B cell (primary cell): ENCODE measurements at regions not wholly inside any gene's neighbourhood (a gene's known extent, or its start where the extent isn't known, plus 50 kb on each side); places are given as distances from the start of the nearest gene placed in this dataset.

Experiments used
- ATAC-seq: fragments of 200-7000 bp; cut with Tn5 transposase; one replicate; pipeline ENCODE4 v1.10.0; 2021; ENCODE audit warnings: low read depth, mild to moderate bottlenecking, moderate number of reproducible peaks, moderate library complexity
- CTCF ChIA-PET: fragments of 350-600 bp; sonication (Branson Sonifier 250); formaldehyde crosslinking; loops from one replicate; lab custom pipeline; 2021; ENCODE audit warnings: antibody characterized with exemption, inconsistent platforms; lab: Charles Lee
- POLR2A ChIA-PET: fragments of 350-600 bp; sonication (Branson Sonifier 250); formaldehyde crosslinking; loops from one replicate; lab custom pipeline; 2021; ENCODE audit warnings: antibody characterized with exemption; lab: Charles Lee
- DNase-seq: peaks from one replicate; pipeline ENCODE4 v3.0.0; 2013
- H2AFZ ChIP-seq: 2 replicates; pipeline ENCODE4 v1.6.1; 2012; ENCODE audit warnings: mild to moderate bottlenecking, low read depth, low read length; ENCODE audit not compliant: insufficient read depth, poor library complexity, severe bottlenecking
- H3K27ac ChIP-seq, 2 donors: 1 replicate in 1 of 2; 2 replicates in 1 of 2; pipeline ENCODE4 v1.5.1; 2012 to 2013; ENCODE audit warnings: low read length in 2 of 2, mild to moderate bottlenecking in 2 of 2, moderate library complexity in 1 of 2
- H3K27me3 ChIP-seq, 4 experiments: fragments of 200-600 bp in 1 of 4; sonication (generic) in 1 of 4; replicated peaks in 1 of 4; 1 replicate in 2 of 4; 2 replicates in 2 of 4; pipeline versions ENCODE4 v1.6.1 to v1.7.0; 2013 to 2016; ENCODE audit warnings: low read length in 3 of 4, mild to moderate bottlenecking in 2 of 4, mixed read lengths in 1 of 4, moderate library complexity in 1 of 4; ENCODE audit not compliant: insufficient read depth in 4 of 4, control insufficient read depth in 3 of 4; ENCODE audit errors: control extremely low read depth in 1 of 4
- H3K36me3 ChIP-seq, 2 experiments: replicated peaks in 1 of 2; 1 replicate in 1 of 2; 2 replicates in 1 of 2; pipeline versions ENCODE4 v1.6.1 to v1.7.1; 2013; ENCODE audit warnings: low read length in 1 of 2; ENCODE audit not compliant: insufficient read depth in 2 of 2, control insufficient read depth in 1 of 2; ENCODE audit errors: control extremely low read depth in 1 of 2, extremely low read depth in 1 of 2
- H3K4me1 ChIP-seq, 2 donors: fragments of 200-600 bp in 1 of 2; sonication (generic) in 1 of 2; 1 replicate in 1 of 2; 2 replicates in 1 of 2; pipeline versions ENCODE4 v1.5.1 to v1.6.1; 2013 to 2017; ENCODE audit warnings: low read length in 2 of 2; ENCODE audit not compliant: control insufficient read depth in 2 of 2, insufficient read depth in 2 of 2
- H3K4me2 ChIP-seq: replicated peaks from 2 replicates; pipeline ENCODE3; 2012; ENCODE audit warnings: mild to moderate bottlenecking, low read depth, low read length; ENCODE audit not compliant: poor library complexity, severe bottlenecking
- H3K4me3 ChIP-seq, 5 experiments: fragments of 200-600 bp in 1 of 5; sonication (generic) in 1 of 5; 1 replicate in 3 of 5; 2 replicates in 2 of 5; pipeline versions ENCODE4 v1.5.1 to v1.7.0; 2011 to 2016; ENCODE audit warnings: low read length in 4 of 5, mild to moderate bottlenecking in 4 of 5, low read depth in 2 of 5, control low read depth in 1 of 5, moderate library complexity in 1 of 5; ENCODE audit not compliant: insufficient read depth in 1 of 5; ENCODE audit errors: control extremely low read depth in 1 of 5, extremely low read depth in 1 of 5
- H3K79me2 ChIP-seq: fragments of 200-600 bp; sonication (generic); one replicate; pipeline ENCODE4 v1.6.0; 2016; ENCODE audit warnings: low read length; ENCODE audit not compliant: control insufficient read depth, insufficient read depth
- H3K9ac ChIP-seq: fragments of 200-600 bp; sonication (generic); 2 replicates; pipeline ENCODE4 v1.6.1; 2017; ENCODE audit warnings: mild to moderate bottlenecking, low read length, moderate library complexity
- H3K9me3 ChIP-seq, 3 donors: one replicate each; pipeline versions ENCODE4 v1.6.1 to v1.7.1; 2013; ENCODE audit warnings: low read length in 2 of 3; ENCODE audit not compliant: control insufficient read depth in 2 of 3, insufficient read depth in 1 of 3; ENCODE audit errors: control extremely low read depth in 1 of 3
- H4K20me1 ChIP-seq: 2 replicates; pipeline ENCODE4 v1.6.0; 2012; ENCODE audit warnings: mild to moderate bottlenecking, low read length; ENCODE audit not compliant: insufficient read depth, control insufficient read depth, poor library complexity, severe bottlenecking
- H3K27ac Mint-ChIP-seq: one replicate; pipeline ENCODE4 v1.8.0; 2021; ENCODE audit warnings: mixed read lengths
- H3K27me3 Mint-ChIP-seq: one replicate; pipeline ENCODE4 v1.8.0; 2021; ENCODE audit warnings: mixed read lengths
- H3K4me1 Mint-ChIP-seq: one replicate; pipeline ENCODE4 v1.8.0; 2021; ENCODE audit warnings: mixed read lengths
- H3K4me3 Mint-ChIP-seq: one replicate; pipeline ENCODE4 v1.8.0; 2021; ENCODE audit warnings: mixed read lengths
- H3K9me3 Mint-ChIP-seq: one replicate; pipeline ENCODE4 v1.8.0; 2022; ENCODE audit warnings: mixed read lengths; ENCODE audit not compliant: insufficient read depth
- EZH2 ChIP-seq: IDR thresholded peaks from 2 replicates; pipeline ENCODE4 v1.6.1; 2012; ENCODE audit warnings: borderline replicate concordance, low read depth, mild to moderate bottlenecking, moderate library complexity, low read length; ENCODE audit not compliant: insufficient read depth, poor library complexity, severe bottlenecking
- WGBS: methylation state at CpG from one replicate; pipeline ENCODE4 v1.1.5; 2013; ENCODE audit warnings: missing lambda C conversion rate; ENCODE audit not compliant: insufficient coverage; 5-methylcytosine and 5-hydroxymethylcytosine counted together
- intact Hi-C: fragments of 100-400 bp; cut with micrococcal nuclease; formaldehyde crosslinking; loops from one replicate; pipeline ENCODE4 v1.10.0; 2022
- TF ChIP-seq, protein P1 (sequence below): fragments of 200-600 bp; IDR thresholded peaks from one replicate; pipeline ENCODE4 v1.8.0; 2022; ENCODE audit warnings: antibody characterized with exemption, mild to moderate bottlenecking

DNA sequence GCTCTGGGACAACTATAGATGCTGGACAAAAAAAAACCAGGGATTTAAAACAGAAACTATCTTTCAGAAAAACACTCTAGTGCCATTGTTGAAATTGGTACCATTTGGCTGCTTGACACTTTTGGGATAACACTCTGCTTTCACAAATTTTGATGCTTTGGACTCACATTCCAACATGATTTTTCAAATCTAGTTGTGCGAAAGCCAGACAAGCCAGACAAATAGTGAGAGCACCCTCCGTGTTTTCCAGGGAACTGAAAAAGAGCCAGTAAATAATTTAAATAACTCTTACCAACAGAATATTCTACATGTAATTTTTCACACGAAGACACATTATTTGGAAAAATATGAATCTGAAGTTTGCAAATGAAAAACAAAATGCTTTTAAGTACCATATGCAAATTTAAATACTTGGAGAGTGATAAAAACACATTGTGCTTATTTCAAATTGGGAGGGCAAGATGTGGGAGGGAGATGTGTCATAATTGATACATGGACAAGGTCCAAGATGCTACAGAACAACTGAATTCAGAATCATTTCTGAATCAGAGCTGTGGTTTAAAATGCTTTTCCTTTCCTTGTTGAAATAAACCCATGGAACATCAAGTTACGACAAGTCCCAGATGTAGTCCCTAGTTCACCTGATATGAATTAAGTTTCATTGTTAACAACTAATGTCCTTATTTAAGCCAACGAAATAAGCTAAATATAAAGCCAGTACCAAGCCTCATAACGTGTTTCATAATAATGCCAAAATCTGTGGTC, 144.2 kb upstream of the SOX2 start:
- Mint-ChIP-seq H3K4me1 (no peaks in the 10 kb centered on the region), H3K27me3 (no peaks in the 10 kb centered on the region), H3K4me3 (no peak overlapping the region), H3K9me3 (no peaks in the 10 kb centered on the region), H3K27ac (no peak overlapping the region)
- ChIA-PET POLR2A (no interaction called here), CTCF (no interaction called here)
- Histone ChIP-seq H4K20me1 (no peaks in the 10 kb centered on the region), H3K36me3 (no peaks in the 10 kb centered on the region), H3K27me3 (no peaks in the 10 kb centered on the region), H3K4me1 (no peaks in the 10 kb centered on the region), H3K9me3 (peaks cover 0 to 1% (median 0%) of the 10 kb centered on the region in 3 donors), H2AFZ (no peak overlapping the region), H3K27ac (no peak overlapping the region), H3K9ac (no peak overlapping the region), H3K4me3 (no peak overlapping the region), H3K79me2 (no peaks in the 10 kb centered on the region), H3K4me2 (no peak overlapping the region)
- ATAC-seq (no peak), DNase-seq (no peak)
- no CpG with 5 or more reads among the region's 6 CpGs for WGBS
- intact Hi-C loops: no loop called here
- TF ChIP-seq, protein P1, sequence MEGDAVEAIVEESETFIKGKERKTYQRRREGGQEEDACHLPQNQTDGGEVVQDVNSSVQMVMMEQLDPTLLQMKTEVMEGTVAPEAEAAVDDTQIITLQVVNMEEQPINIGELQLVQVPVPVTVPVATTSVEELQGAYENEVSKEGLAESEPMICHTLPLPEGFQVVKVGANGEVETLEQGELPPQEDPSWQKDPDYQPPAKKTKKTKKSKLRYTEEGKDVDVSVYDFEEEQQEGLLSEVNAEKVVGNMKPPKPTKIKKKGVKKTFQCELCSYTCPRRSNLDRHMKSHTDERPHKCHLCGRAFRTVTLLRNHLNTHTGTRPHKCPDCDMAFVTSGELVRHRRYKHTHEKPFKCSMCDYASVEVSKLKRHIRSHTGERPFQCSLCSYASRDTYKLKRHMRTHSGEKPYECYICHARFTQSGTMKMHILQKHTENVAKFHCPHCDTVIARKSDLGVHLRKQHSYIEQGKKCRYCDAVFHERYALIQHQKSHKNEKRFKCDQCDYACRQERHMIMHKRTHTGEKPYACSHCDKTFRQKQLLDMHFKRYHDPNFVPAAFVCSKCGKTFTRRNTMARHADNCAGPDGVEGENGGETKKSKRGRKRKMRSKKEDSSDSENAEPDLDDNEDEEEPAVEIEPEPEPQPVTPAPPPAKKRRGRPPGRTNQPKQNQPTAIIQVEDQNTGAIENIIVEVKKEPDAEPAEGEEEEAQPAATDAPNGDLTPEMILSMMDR: no peak
- no peak for TF ChIP-seq EZH2

DNA sequence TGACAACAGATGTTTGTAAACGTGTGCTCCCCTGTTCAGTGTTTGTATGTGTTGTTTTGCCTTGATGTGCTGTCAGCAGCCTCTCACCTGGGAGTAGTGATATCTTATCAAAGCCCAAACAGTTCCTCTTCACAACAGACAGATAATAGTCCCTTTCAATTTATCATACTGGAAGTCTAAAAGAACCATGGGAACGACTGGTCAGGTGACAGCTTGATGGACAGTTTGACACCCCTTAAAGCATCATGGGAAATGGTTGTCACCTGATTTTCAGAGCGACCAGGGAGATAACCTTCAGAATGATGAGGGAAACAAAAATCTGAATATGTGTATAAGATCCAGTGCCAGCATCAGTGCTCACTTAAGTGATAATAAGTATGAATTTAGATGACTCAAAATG, 146.3 kb upstream of the SOX2 start:
- POLR2A ChIA-PET: no interaction called here
- Histone ChIP-seq H3K9ac (no peak overlapping the region), H3K4me3 (no peak overlapping the region), H4K20me1 (no peaks in the 10 kb centered on the region), H3K4me2 (no peak overlapping the region), H3K27me3 (no peaks in the 10 kb centered on the region), H2AFZ (no peak overlapping the region), H3K36me3 (no peaks in the 10 kb centered on the region), H3K27ac (no peak overlapping the region), H3K4me1 (no peaks in the 10 kb centered on the region), H3K9me3 (peaks cover 0 to 1% (median 0%) of the 10 kb centered on the region in 3 donors), H3K79me2 (no peaks in the 10 kb centered on the region)
- no peaks in the 10 kb centered on the region for H3K27me3 Mint-ChIP-seq
- H3K9me3 Mint-ChIP-seq: no peaks in the 10 kb centered on the region
- 37% methylated on average over 2 of the region's 3 CpGs for WGBS
- CTCF ChIA-PET: no interaction called here
- ATAC-seq (no peak), DNase-seq (no peak)
- H3K4me3 Mint-ChIP-seq: no peak overlapping the region
- no peaks in the 10 kb centered on the region for H3K4me1 Mint-ChIP-seq
- H3K27ac Mint-ChIP-seq: no peak overlapping the region
- TF ChIP-seq EZH2: no peak
- TF ChIP-seq, protein P1: no peak
- intact Hi-C loops: no loop called here
